Peyer's patch (tissue), 4 donors: ENCODE measurements at regions not wholly inside any gene's neighbourhood (a gene's known extent, or its start where the extent isn't known, plus 50 kb on each side); places are given as distances from the start of the nearest gene placed in this dataset.

Experiments
- POLR2A ChIP-seq, 2 donors: fragments of 450-650 bp; IDR thresholded peaks; one replicate each; pipeline ENCODE4 v1.5.1; 2017; ENCODE audit warnings: antibody characterized with exemption in 2 of 2, mild to moderate bottlenecking in 2 of 2, moderate library complexity in 2 of 2
- TF ChIP-seq, protein P1 (sequence below), 6 experiments: fragments of 450-650 bp in 4 of 6; fragments of 200-600 bp in 2 of 6; sonication (generic) in 1 of 6; IDR thresholded peaks; one replicate each; pipeline ENCODE4 v1.5.1; 2017 to 2019; ENCODE audit warnings: antibody characterized with exemption in 6 of 6, mild to moderate bottlenecking in 3 of 6, moderate library complexity in 1 of 6

DNA sequence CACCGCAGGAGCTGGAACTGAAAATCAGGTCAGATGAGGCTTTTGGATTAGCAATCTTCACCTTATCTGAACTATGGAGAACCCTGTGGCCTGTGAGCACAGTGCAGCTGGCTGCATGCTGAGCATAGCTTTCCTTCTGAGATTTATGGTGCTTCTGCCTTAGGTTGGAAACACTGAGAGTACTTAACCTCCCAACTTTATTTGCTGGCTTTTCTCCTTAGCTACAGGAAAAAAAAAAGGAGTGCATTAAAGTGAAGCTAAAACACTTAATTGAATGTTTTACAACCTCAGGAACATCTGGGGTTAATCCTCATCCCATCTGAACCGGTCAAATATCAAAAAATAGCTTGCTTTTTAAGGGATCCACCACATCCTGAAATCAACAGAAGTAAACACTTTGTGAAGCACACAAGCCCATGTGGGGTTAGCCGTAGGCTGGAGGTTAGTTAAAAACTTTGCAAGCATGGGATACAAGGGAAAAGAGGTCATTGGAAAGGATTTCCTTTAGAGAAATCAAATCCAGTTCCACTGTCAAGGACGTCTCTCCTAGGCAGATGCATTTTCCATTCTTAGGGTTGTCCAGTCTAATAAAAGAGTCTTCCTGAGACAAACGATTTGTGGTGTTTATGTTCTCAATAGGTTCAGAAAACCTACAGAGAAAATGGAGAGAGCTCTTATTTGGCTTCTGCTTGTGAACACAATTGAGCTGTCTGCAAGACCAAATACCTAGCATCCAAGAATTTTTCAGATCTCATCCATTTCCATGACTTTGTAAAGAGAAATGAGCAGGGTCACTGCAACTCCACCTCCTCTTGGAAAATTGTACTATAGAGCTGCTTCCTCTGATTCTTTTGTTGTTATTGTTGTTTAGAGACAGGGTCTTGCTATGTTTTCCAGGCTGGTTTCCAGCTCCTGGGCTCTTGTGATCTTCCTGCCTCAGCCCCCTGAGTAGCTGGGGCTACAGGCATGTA, 470.4 kb upstream of the IGFBP3 start:
- TF ChIP-seq, protein P1, sequence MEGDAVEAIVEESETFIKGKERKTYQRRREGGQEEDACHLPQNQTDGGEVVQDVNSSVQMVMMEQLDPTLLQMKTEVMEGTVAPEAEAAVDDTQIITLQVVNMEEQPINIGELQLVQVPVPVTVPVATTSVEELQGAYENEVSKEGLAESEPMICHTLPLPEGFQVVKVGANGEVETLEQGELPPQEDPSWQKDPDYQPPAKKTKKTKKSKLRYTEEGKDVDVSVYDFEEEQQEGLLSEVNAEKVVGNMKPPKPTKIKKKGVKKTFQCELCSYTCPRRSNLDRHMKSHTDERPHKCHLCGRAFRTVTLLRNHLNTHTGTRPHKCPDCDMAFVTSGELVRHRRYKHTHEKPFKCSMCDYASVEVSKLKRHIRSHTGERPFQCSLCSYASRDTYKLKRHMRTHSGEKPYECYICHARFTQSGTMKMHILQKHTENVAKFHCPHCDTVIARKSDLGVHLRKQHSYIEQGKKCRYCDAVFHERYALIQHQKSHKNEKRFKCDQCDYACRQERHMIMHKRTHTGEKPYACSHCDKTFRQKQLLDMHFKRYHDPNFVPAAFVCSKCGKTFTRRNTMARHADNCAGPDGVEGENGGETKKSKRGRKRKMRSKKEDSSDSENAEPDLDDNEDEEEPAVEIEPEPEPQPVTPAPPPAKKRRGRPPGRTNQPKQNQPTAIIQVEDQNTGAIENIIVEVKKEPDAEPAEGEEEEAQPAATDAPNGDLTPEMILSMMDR (IDR thresholded peaks at IDR 0.05), result no peak
- TF ChIP-seq POLR2A (IDR thresholded peaks at IDR 0.05), result no peak
